Spleen (tissue), 3 donors: ENCODE measurements at regions not wholly inside any gene's neighbourhood (a gene's known extent, or its start where the extent isn't known, plus 50 kb on each side); places are given as distances from the start of the nearest gene placed in this dataset.

ENCODE experiments used
- POLR2A ChIP-seq, 3 donors: fragments of 450-650 bp; IDR thresholded peaks; one replicate each; pipeline ENCODE4 v1.5.1; 2017; ENCODE audit warnings: antibody characterized with exemption in 3 of 3, mild to moderate bottlenecking in 1 of 3
- POLR2AphosphoS5 ChIP-seq, 3 donors: sonication (generic); formaldehyde crosslinking; IDR thresholded peaks; one replicate each; pipeline ENCODE4 v1.5.1; 2017; ENCODE audit warnings: antibody characterized with exemption in 3 of 3

DNA sequence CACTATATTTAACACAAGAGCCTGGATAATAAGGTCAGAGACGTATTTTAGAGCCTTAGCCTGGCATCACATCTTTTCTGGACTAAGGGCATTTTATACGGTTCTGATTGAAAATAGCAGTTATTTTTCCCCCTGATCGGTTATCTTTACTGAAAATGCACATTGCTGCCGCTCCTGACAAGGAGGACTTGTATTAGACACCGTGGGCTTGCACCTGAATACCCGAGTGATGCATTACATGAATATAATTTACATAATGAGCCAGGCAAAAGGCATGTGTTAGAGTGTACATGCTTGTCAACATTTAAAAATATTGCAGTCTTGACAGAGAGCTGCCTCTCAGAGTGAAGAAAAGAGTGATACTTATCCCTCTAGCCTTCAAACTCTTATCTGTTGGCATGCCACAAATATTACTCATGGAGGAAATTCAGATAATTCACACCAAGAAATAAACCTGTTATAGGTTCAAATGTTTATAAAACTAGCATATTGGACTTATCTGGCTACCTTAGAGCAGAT, 470.5 kb upstream of the ETAA1 start:
- TF ChIP-seq POLR2A (IDR thresholded peaks at IDR 0.05) (no peak), POLR2AphosphoS5 (IDR thresholded peaks at IDR 0.05) (no peak)
